Kidney capillary endothelial cell (primary cell): ENCODE measurements at regions not wholly inside any gene's neighbourhood (a gene's known extent, or its start where the extent isn't known, plus 50 kb on each side); places are given as distances from the start of the nearest gene placed in this dataset.
"Not testable (repeated sequence)": the region's sequence is repeated elsewhere in the genome, so short reads cannot be mapped to it uniquely, and the experiment has no call there.

Experiments used
- DNase-seq: peaks from one replicate; pipeline ENCODE4 v3.0.0-alpha.2; 2018; ENCODE audit warnings: low spot score

GRCh38 chr21:23982546-23982945 is 1624.7 kb downstream of the MRPL39 start:
- DNase-seq, result no peak

GRCh38 chr21:23977971-23978370 is 1629.3 kb downstream of the MRPL39 start:
- DNase-seq, result no peak

- peak; percentile 25 for DNase-seq
These were observed 1638.3 kb downstream of the MRPL39 start for GRCh38 chr21:23968722-23969647.

GRCh38 chr21:23968008-23968407 is 1639.3 kb downstream of the MRPL39 start:
- DNase-seq, result no peak

- DNase-seq, result no peak
These were observed 1643.8 kb downstream of the MRPL39 start for GRCh38 chr21:23963454-23963853.

GRCh38 chr21:23960769-23961168 is 1646.5 kb downstream of the MRPL39 start:
- DNase-seq, result no peak

- DNase-seq, result no peak
These were observed 1652.0 kb downstream of the MRPL39 start for GRCh38 chr21:23955135-23955843.

GRCh38 chr21:23952269-23952668 is 1655.0 kb downstream of the MRPL39 start:
- DNase-seq, result no peak

- DNase-seq, result peak; percentile 2
These were observed 1656.0 kb downstream of the MRPL39 start for GRCh38 chr21:23951251-23951650.

GRCh38 chr21:23950344-23950743 is 1656.9 kb downstream of the MRPL39 start:
- DNase-seq, result no peak

- DNase-seq, result no peak
These were observed 1657.8 kb downstream of the MRPL39 start for GRCh38 chr21:23949493-23949892.

GRCh38 chr21:23939369-23940065 is 1667.8 kb downstream of the MRPL39 start:
- DNase-seq, result no peak

GRCh38 chr21:23936991-23937390 is 1670.3 kb downstream of the MRPL39 start:
- DNase-seq, result no peak

- DNase-seq, result no peak
These were observed 1671.1 kb downstream of the MRPL39 start for GRCh38 chr21:23936224-23936623.

GRCh38 chr21:23930565-23930964 is 1676.7 kb downstream of the MRPL39 start:
- DNase-seq, result no peak

GRCh38 chr21:23926430-23926829 is 1680.9 kb downstream of the MRPL39 start:
- DNase-seq, result not testable (repeated sequence)

- DNase-seq, result no peak
These were observed 1685.4 kb downstream of the MRPL39 start for GRCh38 chr21:23921670-23922418.

- no peak for DNase-seq
These were observed 1706.6 kb downstream of the MRPL39 start for GRCh38 chr21:23900727-23901126.

GRCh38 chr21:23899561-23899960 is 1707.7 kb downstream of the MRPL39 start:
- DNase-seq, result no peak

GRCh38 chr21:23890652-23891051 is 1716.6 kb downstream of the MRPL39 start:
- no peak for DNase-seq

GRCh38 chr21:23887725-23888306 is 1719.5 kb downstream of the MRPL39 start:
- DNase-seq, result no peak
